Stomach (tissue), 8 donors: ENCODE measurements at regions not wholly inside any gene's neighbourhood (a gene's known extent, or its start where the extent isn't known, plus 50 kb on each side); places are given as distances from the start of the nearest gene placed in this dataset.
A peak's percentile ranks its signal among the peaks of the same experiment; 100 is the strongest.

Experiments used
- DNase-seq, 2 donors: peaks; one replicate each; pipeline versions ENCODE4 v3.0.0 to v3.0.0-alpha.2; 2013 to 2019
- H3K27ac ChIP-seq, 5 donors: fragments of 200-600 bp in 4 of 5; sonication (generic) in 4 of 5; one replicate each; pipeline ENCODE4 v1.5.1; 2013 to 2019; ENCODE audit warnings: mild to moderate bottlenecking in 1 of 5, moderate library complexity in 1 of 5
- H3K27me3 ChIP-seq, 3 donors: fragments of 200-600 bp; sonication (generic); one replicate each; pipeline ENCODE4 v1.5.1; 2017 to 2019; ENCODE audit warnings: mixed run types in 1 of 3
- H3K36me3 ChIP-seq, 4 donors: fragments of 200-600 bp; sonication (generic); 1 replicate in 3 of 4; 2 replicates in 1 of 4; pipeline ENCODE4 v1.5.1; 2016 to 2019
- H3K4me1 ChIP-seq, 4 donors: fragments of 200-600 bp; sonication (generic); one replicate each; pipeline ENCODE4 v1.5.1; 2016 to 2019
- H3K4me3 ChIP-seq, 4 donors: fragments of 200-600 bp; sonication (generic) in 3 of 4; one replicate each; pipeline ENCODE4 v1.5.1; 2016 to 2019; ENCODE audit warnings: mild to moderate bottlenecking in 1 of 4
- H3K9me3 ChIP-seq, 4 donors: fragments of 200-600 bp; sonication (generic); one replicate each; pipeline ENCODE4 v1.5.1; 2016 to 2019
- CTCF ChIP-seq, 7 experiments: fragments of 450-650 bp in 4 of 7; fragments of 200-600 bp in 3 of 7; sonication (generic) in 3 of 7; IDR thresholded peaks; one replicate each; pipeline ENCODE4 v1.5.1; 2016 to 2019; ENCODE audit warnings: antibody characterized with exemption in 7 of 7, control low read depth in 2 of 7, mild to moderate bottlenecking in 1 of 7
- EP300 ChIP-seq: sonication (generic); formaldehyde crosslinking; IDR thresholded peaks from one replicate; pipeline ENCODE4 v1.6.1; 2017; ENCODE audit warnings: antibody characterized with exemption
- POLR2A ChIP-seq, 4 donors: fragments of 450-650 bp; IDR thresholded peaks; one replicate each; pipeline ENCODE4 v1.6.1; 2016; ENCODE audit warnings: antibody characterized with exemption in 4 of 4, control low read depth in 2 of 4, mild to moderate bottlenecking in 1 of 4, moderate library complexity in 1 of 4
- POLR2AphosphoS5 ChIP-seq, 3 donors: sonication (generic); formaldehyde crosslinking; IDR thresholded peaks; one replicate each; pipeline ENCODE4 v1.6.1; 2016; ENCODE audit warnings: antibody characterized with exemption in 3 of 3
- WGBS, 5 donors: extraction: QIAGEN DNeasy Blood & Tissue Kit in 3 of 5; methylation state at CpG; one replicate each; pipeline versions ENCODE4 v1.1.5 to v1.1.7; 2013 to 2018; 5-methylcytosine and 5-hydroxymethylcytosine counted together
- intact Hi-C: fragments of 100-400 bp; cut with DNase I; formaldehyde crosslinking; loops from one replicate; pipeline ENCODE4 v1.15.1; 2023; ENCODE audit warnings: low total_unique reads
- donor health status: healthy with polysubstance abuse.
- donor health status: Bipolar disorder and iron deficiency.
- donor health status: healthy.

GRCh38 chr6:140256248-140256647 lies 881.8 kb upstream of the CITED2 start:
- Histone ChIP-seq H3K27ac (no peak overlapping the region), H3K4me1 (no peaks in the 10 kb centered on the region), H3K4me3 (no peak overlapping the region), H3K27me3 (no peaks in the 10 kb centered on the region), H3K9me3 (no peaks in the 10 kb centered on the region), H3K36me3 (no peaks in the 10 kb centered on the region)
- no peak for DNase-seq
- 71 to 83% (median 79%) methylated on average over 2 of the region's 2 CpGs for WGBS, 5 donors
- intact Hi-C loops: no loop called here
- no peak for TF ChIP-seq CTCF (IDR thresholded peaks at IDR 0.05)
- no peak for TF ChIP-seq POLR2AphosphoS5 (IDR thresholded peaks at IDR 0.05)
- no peak for TF ChIP-seq POLR2A (IDR thresholded peaks at IDR 0.05)
- TF ChIP-seq EP300: no peak

- H3K4me3 ChIP-seq: no peak overlapping the region
- no peaks in the 10 kb centered on the region for H3K27me3 ChIP-seq
- TF ChIP-seq POLR2AphosphoS5 (IDR thresholded peaks at IDR 0.05) (no peak), EP300 (no peak), CTCF (IDR thresholded peaks at IDR 0.05) (no peak), POLR2A (IDR thresholded peaks at IDR 0.05) (no peak)
- H3K36me3 ChIP-seq: no peaks in the 10 kb centered on the region
- no peak for DNase-seq
- H3K4me1 ChIP-seq: no peaks in the 10 kb centered on the region
- WGBS, 5 donors: 65 to 89% (median 71%) methylated on average over 1 of the region's 1 CpG
- intact Hi-C loops: no loop called here
- no peaks in the 10 kb centered on the region for H3K9me3 ChIP-seq
- no peak overlapping the region for H3K27ac ChIP-seq
Measured at GRCh38 chr6:140253096-140253495, 878.6 kb upstream of the CITED2 start.

- no peak for DNase-seq
- intact Hi-C loops: no loop called here
- Histone ChIP-seq H3K27ac (no peak overlapping the region), H3K27me3 (no peaks in the 10 kb centered on the region), H3K4me3 (no peak overlapping the region), H3K9me3 (no peaks in the 10 kb centered on the region), H3K36me3 (no peaks in the 10 kb centered on the region), H3K4me1 (no peaks in the 10 kb centered on the region)
- 65 to 95% (median 85%) methylated on average over 2 of the region's 2 CpGs for WGBS, 5 donors
- TF ChIP-seq POLR2A (IDR thresholded peaks at IDR 0.05): no peak
Measured at GRCh38 chr6:140252099-140252498, 877.7 kb upstream of the CITED2 start.

GRCh38 chr6:140245296-140246040 lies 871.0 kb upstream of the CITED2 start:
- Histone ChIP-seq H3K36me3 (no peaks in the 10 kb centered on the region), H3K9me3 (no peaks in the 10 kb centered on the region), H3K27ac (no peak overlapping the region), H3K27me3 (no peaks in the 10 kb centered on the region), H3K4me1 (peaks cover 0 to 10% (median 5%) of the 10 kb centered on the region in 4 donors), H3K4me3 (no peak overlapping the region)
- intact Hi-C loops: no loop called here
- DNase-seq: peak in 1 of 2 donors; percentile 14
- 36 to 64% (median 62%) methylated on average over 8 of the region's 8 CpGs for WGBS, 5 donors
- TF ChIP-seq POLR2A (IDR thresholded peaks at IDR 0.05): no peak
- TF ChIP-seq POLR2AphosphoS5 (IDR thresholded peaks at IDR 0.05): peak in 1 of 3 donors; percentile 7
- no peak for TF ChIP-seq EP300
- no peak for TF ChIP-seq CTCF (IDR thresholded peaks at IDR 0.05)

- H3K27ac ChIP-seq: no peak overlapping the region
- H3K27me3 ChIP-seq: no peaks in the 10 kb centered on the region
- H3K4me3 ChIP-seq: no peak overlapping the region
- H3K4me1 ChIP-seq: no peaks in the 10 kb centered on the region
- no peak for DNase-seq
- peaks cover 0 to 4% (median 1%) of the 10 kb centered on the region in 4 donors for H3K9me3 ChIP-seq
- H3K36me3 ChIP-seq: no peaks in the 10 kb centered on the region
- 62 to 76% (median 70%) methylated on average over 3 of the region's 3 CpGs for WGBS, 5 donors
- TF ChIP-seq EP300: no peak
- no peak for TF ChIP-seq POLR2AphosphoS5 (IDR thresholded peaks at IDR 0.05)
- TF ChIP-seq CTCF (IDR thresholded peaks at IDR 0.05): no peak
- no peak for TF ChIP-seq POLR2A (IDR thresholded peaks at IDR 0.05)
- intact Hi-C loops: no loop called here
Measured at GRCh38 chr6:140237251-140237650, 862.8 kb upstream of the CITED2 start.
